Stomach smooth muscle (tissue), 2 donors: ENCODE measurements at regions not wholly inside any gene's neighbourhood (a gene's known extent, or its start where the extent isn't known, plus 50 kb on each side); places are given as distances from the start of the nearest gene placed in this dataset.

ENCODE experiments used
- H3K27ac ChIP-seq: one replicate; pipeline ENCODE4 v1.7.0; 2013; ENCODE audit warnings: mild to moderate bottlenecking, low read length, inconsistent platforms
- H3K27me3 ChIP-seq, 2 donors: one replicate each; pipeline ENCODE4 v1.7.0; 2013; ENCODE audit warnings: low read length in 2 of 2; ENCODE audit not compliant: insufficient read depth in 2 of 2, control insufficient read depth in 1 of 2
- H3K36me3 ChIP-seq, 2 donors: one replicate each; pipeline ENCODE4 v1.7.0; 2013; ENCODE audit warnings: low read length in 2 of 2; ENCODE audit not compliant: control insufficient read depth in 2 of 2, insufficient read depth in 2 of 2
- H3K4me1 ChIP-seq: one replicate; pipeline ENCODE4 v1.7.0; 2013; ENCODE audit warnings: low read length; ENCODE audit not compliant: control insufficient read depth, insufficient read depth
- H3K4me3 ChIP-seq, 2 donors: one replicate each; pipeline ENCODE4 v1.7.0; 2013; ENCODE audit warnings: low read length in 2 of 2
- H3K9ac ChIP-seq, 2 donors: one replicate each; pipeline ENCODE4 v1.7.0; 2013; ENCODE audit warnings: low read length in 2 of 2, mild to moderate bottlenecking in 1 of 2
- H3K9me3 ChIP-seq, 2 donors: one replicate each; pipeline ENCODE4 v1.7.0; 2013; ENCODE audit warnings: low read length in 2 of 2; ENCODE audit not compliant: control insufficient read depth in 2 of 2
- donor health status: healthy.
- donor health status: Pancreatic carcinoma.

DNA sequence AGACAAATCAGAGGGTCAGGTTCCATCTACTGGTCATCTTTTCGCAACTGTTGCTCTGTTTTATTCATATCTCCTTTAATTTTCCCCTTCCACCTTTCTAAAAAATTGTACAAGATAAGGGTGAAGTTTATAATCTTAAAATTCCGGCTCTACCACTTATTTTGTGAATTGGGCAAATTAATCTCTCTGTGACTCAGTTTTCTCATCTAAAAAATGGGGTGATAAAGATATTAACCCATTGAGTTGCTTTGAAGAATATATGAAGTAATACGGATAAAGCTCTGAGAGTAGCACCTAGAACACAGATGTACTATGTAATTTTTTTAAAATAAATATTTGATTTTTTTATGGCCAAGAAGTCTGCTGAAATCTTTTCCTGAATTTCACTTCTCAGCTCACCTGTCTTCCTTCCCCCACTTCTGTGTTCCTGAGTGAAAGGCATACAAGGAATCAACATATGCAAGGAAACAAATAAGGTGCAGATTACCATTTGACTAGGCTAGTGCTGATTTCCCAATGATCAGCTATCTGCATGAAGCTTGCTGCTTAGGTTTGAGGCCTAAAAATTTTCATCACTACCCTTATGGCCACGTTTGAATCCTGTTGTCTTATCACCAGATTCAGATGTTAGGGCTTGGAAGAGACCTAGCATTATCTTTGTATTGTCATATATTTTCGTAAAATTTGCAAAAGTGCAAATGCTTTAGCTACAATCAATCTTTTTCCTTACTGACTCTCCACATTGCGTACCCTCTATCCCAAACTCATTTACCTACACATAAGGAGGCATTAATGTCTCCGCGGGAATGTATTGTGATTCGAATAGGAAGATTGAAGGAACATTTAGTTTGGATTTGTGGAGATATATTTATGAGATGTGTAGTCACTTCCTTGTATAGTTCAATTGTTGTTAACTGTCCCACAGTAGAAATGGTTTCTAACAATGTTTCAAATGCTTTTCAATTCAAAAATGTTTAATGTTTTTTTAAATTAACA lies 718.3 kb upstream of the PTBP2 start:
- Histone ChIP-seq H3K4me1 (no peaks in the 10 kb centered on the region), H3K9me3 (no peaks in the 10 kb centered on the region), H3K36me3 (no peaks in the 10 kb centered on the region), H3K4me3 (no peak overlapping the region), H3K27ac (no peak overlapping the region), H3K27me3 (no peaks in the 10 kb centered on the region), H3K9ac (no peak overlapping the region)

DNA sequence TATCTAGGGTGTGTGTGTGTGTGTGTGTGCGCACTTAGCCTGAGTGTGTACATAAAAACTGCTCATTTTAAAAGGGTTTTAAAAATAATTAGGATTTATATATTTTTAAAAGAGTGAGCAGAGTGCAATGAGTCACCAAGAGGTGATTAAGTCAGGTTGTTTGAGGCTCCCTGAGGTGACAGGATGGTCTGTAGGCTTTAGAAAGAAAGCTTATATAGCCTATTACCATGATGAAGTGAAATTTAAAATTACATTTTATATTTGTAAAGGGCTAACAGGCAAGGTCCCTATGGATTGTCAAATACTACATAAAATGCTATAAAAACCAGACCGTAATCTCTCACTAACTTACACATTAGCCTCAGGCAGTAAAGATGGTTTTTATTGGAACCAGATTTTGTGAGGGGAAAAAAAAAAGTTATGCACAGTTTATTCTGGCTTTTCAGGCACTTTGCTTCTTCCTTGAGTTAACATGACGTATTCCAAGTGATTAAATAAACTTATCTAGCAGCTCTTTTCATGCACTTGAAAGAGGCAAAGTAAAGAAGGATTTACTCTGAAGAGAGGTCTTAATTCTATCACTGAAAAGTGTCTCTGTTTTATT lies 711.7 kb upstream of the PTBP2 start:
- Histone ChIP-seq H3K27me3 (no peaks in the 10 kb centered on the region), H3K4me3 (no peak overlapping the region), H3K4me1 (no peaks in the 10 kb centered on the region), H3K9me3 (no peaks in the 10 kb centered on the region), H3K27ac (no peak overlapping the region), H3K9ac (no peak overlapping the region), H3K36me3 (no peaks in the 10 kb centered on the region)

DNA sequence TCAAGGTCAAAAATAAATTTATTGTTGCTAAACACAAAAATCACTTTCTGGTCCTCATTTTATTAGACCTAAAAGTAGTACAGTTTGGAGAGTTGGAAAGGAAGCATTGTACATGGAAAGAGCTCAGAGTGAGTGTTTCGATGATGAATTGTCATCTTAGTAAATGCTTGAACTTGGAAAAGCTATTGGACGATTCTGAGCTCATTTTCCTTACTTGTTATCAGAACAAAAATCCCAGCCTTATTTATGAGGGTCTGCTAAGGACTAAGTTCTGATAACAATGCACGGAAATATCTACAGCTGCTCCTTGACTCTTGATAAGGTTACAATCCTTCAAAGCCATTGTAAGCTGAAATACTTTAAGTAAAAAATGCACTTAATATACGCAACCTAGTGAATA lies 710.0 kb upstream of the PTBP2 start:
- no peaks in the 10 kb centered on the region for H3K9me3 ChIP-seq
- no peak overlapping the region for H3K4me3 ChIP-seq
- H3K4me1 ChIP-seq, result no peaks in the 10 kb centered on the region
- no peaks in the 10 kb centered on the region for H3K36me3 ChIP-seq
- H3K27ac ChIP-seq, result no peak overlapping the region
- H3K9ac ChIP-seq, result no peak overlapping the region
- no peaks in the 10 kb centered on the region for H3K27me3 ChIP-seq

DNA sequence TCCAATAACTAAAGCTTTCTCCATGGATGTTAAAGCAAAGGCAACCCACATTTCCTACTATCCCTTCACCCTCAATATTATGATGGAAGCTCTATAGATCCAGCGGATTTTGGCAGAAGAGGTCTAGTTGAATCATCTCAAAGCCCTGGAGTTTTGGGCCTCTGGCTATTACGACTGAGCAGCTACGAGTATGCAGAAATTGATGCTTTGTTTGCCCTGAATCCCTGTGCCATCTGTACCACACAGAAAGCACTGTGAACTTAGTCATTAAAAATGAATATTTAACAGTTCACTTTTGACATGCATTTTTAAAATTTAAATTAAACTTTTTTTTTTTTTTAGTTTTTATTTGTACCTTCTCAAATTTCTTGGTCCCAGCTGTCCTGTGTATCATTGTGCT lies 705.4 kb upstream of the PTBP2 start:
- Histone ChIP-seq H3K9ac (no peak overlapping the region), H3K4me1 (no peaks in the 10 kb centered on the region), H3K27ac (no peak overlapping the region), H3K9me3 (no peaks in the 10 kb centered on the region), H3K36me3 (no peaks in the 10 kb centered on the region), H3K4me3 (no peak overlapping the region), H3K27me3 (no peaks in the 10 kb centered on the region)

- no peaks in the 10 kb centered on the region for H3K27me3 ChIP-seq
- no peaks in the 10 kb centered on the region for H3K4me1 ChIP-seq
- no peaks in the 10 kb centered on the region for H3K36me3 ChIP-seq
- H3K27ac ChIP-seq, result no peak overlapping the region
- no peaks in the 10 kb centered on the region for H3K9me3 ChIP-seq
- no peak overlapping the region for H3K9ac ChIP-seq
- no peak overlapping the region for H3K4me3 ChIP-seq
Observed at GRCh38 chr1:96020378-96020777, 701.2 kb upstream of the PTBP2 start.

DNA sequence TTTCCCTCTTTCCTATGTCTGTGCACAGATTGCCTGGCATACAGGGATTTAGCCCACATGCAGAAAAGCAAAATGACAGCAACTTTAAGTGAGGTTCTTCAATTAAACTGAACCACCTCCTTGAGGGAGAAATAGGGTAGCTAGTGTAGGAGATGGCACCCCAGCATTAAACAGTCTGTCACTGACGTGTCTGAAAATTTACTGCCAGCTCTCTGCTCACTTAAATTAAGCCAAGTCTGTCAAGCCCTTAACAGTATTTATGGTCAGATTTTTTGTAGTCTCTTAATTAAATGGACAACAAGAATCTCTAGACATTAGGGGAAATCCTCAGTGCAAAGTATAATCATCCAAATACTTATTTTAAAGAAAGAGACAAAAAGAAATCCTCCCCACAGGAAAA lies 696.5 kb upstream of the PTBP2 start:
- H3K27ac ChIP-seq, result no peak overlapping the region
- no peaks in the 10 kb centered on the region for H3K27me3 ChIP-seq
- H3K9me3 ChIP-seq, result no peaks in the 10 kb centered on the region
- no peaks in the 10 kb centered on the region for H3K36me3 ChIP-seq
- H3K4me1 ChIP-seq, result no peaks in the 10 kb centered on the region
- no peak overlapping the region for H3K4me3 ChIP-seq
- H3K9ac ChIP-seq, result no peak overlapping the region

DNA sequence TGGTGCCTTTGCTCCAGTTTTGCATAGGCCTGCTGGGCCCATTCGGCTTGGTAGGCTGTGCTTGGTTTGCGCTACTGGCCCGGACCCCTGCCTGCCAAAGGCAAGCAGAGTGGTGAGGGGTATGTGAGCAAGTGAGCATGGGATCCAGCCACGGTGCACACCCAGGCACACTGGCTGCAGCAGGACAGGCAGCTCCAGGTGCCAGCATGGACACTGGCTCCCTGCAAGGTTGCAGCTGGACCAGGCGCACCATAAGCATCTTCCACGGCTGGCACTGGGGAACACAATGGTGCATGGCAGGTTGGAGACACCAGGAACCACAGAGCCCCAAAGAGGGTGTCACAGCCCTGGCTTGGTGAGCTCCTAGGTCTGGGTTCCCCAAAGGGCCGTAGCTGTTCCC lies 693.5 kb upstream of the PTBP2 start:
- no peak overlapping the region for H3K4me3 ChIP-seq
- H3K36me3 ChIP-seq, result no peaks in the 10 kb centered on the region
- H3K4me1 ChIP-seq, result no peaks in the 10 kb centered on the region
- H3K27me3 ChIP-seq, result no peaks in the 10 kb centered on the region
- H3K9me3 ChIP-seq, result no peaks in the 10 kb centered on the region
- H3K9ac ChIP-seq, result no peak overlapping the region
- no peak overlapping the region for H3K27ac ChIP-seq

GRCh38 chr1:96030312-96030711 lies 691.3 kb upstream of the PTBP2 start:
- Histone ChIP-seq H3K27me3 (no peaks in the 10 kb centered on the region), H3K4me3 (no peak overlapping the region), H3K9me3 (no peaks in the 10 kb centered on the region), H3K4me1 (no peaks in the 10 kb centered on the region), H3K9ac (no peak overlapping the region), H3K36me3 (no peaks in the 10 kb centered on the region), H3K27ac (no peak overlapping the region)

DNA sequence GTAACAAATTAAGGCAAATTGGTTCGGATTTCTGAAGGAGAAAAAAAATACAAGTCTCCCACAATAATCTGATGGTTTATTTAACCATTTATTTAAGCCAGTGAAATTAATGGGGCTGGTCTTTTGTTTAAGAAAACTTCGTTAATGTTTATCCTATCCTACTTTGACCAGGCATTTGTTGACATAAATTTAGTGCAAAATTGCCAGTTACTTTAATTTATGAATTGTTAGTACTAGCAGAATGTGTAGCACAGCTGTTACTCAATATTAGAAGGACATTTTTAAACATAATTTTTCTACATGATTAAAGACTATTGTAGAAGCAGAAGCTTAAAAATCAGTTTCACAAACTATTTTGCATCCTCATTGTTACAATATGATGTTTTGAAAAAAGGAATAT lies 687.6 kb upstream of the PTBP2 start:
- no peak overlapping the region for H3K9ac ChIP-seq
- H3K36me3 ChIP-seq, result no peaks in the 10 kb centered on the region
- H3K4me3 ChIP-seq, result no peak overlapping the region
- no peak overlapping the region for H3K27ac ChIP-seq
- no peaks in the 10 kb centered on the region for H3K9me3 ChIP-seq
- no peaks in the 10 kb centered on the region for H3K4me1 ChIP-seq
- H3K27me3 ChIP-seq, result no peaks in the 10 kb centered on the region

- Histone ChIP-seq H3K9me3 (no peaks in the 10 kb centered on the region), H3K9ac (no peak overlapping the region), H3K4me1 (no peaks in the 10 kb centered on the region), H3K27ac (no peak overlapping the region), H3K27me3 (no peaks in the 10 kb centered on the region), H3K4me3 (no peak overlapping the region), H3K36me3 (no peaks in the 10 kb centered on the region)
Observed at GRCh38 chr1:96036763-96037162, 684.8 kb upstream of the PTBP2 start.

DNA sequence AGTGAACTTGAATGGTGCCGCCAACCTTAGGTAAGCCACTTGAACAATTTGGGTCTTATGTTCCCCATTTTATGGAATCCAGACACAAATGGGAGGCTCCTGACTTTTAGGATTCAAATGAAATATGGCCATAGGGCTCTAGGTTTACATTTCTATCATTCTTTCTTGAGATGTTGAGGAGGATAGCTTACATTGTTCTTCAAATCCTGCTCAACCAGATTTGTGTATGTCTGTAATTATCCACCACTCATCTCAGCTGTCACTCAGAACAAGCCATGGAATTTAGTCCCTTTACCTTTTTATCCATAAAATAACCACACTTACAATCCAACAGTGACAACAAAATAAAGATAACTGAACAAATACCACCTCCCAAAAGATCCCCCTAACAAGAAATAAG lies 682.9 kb upstream of the PTBP2 start:
- no peak overlapping the region for H3K27ac ChIP-seq
- no peaks in the 10 kb centered on the region for H3K9me3 ChIP-seq
- H3K4me3 ChIP-seq, result no peak overlapping the region
- H3K27me3 ChIP-seq, result no peaks in the 10 kb centered on the region
- no peaks in the 10 kb centered on the region for H3K36me3 ChIP-seq
- H3K4me1 ChIP-seq, result no peaks in the 10 kb centered on the region
- no peak overlapping the region for H3K9ac ChIP-seq
